GM21786 (cell line): ENCODE measurements at regions not wholly inside any gene's neighbourhood (a gene's known extent, or its start where the extent isn't known, plus 50 kb on each side); places are given as distances from the start of the nearest gene placed in this dataset.

Experiments used
- ATAC-seq: cut with Tn5 transposase; IDR thresholded peaks from one replicate; pipeline ENCODE4 v1.9.1; 2021; ENCODE audit not compliant: unreplicated experiment

DNA sequence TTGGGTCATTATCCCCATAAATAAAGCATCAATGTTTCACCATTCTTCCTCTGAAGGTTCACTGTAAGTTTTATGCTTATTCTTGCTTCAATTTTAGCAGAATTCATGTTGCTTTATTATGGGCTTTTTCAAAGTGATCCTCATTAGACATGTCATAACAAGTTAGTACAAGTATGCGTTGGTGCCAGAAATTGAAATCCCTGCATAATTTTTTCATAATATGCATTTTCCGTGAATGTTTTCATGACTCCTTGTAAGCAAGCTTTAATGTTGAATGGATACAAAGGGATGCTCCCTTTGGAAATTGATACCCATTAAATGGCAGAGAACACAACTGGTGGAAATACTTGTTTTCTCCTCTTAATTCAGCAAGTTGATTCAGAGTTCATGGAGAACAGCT, 179.7 kb downstream of the ST6GAL2 start:
- ATAC-seq, result no peak

DNA sequence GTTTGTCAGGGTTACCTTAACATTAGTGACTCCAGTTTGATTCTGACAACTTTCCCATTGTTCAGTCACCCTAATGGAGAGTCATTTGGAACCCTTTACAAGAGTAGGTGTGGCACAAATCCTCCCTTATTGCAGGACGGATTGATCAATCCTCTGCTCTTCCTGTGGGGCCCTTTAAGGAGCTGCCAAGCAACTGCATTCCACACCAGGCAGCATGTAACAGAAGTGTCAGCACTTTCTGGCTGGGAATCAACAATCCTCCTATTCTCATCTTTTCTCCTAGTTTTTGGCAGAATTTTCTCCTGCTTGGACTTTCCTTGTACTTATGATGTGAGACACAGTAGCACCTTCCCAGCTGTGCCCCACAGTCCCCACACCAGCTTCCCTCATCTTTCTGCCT, 177.8 kb downstream of the ST6GAL2 start:
- ATAC-seq, result no peak

DNA sequence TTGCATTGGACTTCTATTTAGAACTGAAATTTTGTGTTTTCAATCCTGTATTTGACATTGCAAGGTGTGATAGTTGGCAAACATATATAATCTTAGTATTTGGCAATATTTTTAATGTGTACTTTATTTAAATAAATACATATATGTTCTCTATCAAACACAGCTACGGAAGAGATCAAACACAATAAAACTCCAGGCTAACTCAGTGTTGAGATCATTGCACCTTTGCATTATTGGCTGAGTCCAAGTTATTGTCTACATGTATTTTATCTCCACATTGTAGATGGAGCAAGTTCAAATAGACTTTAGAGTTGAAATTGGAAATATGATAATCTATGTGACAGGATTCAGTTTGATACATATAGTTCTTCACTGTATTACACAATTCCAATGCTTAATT, 176.7 kb downstream of the ST6GAL2 start:
- no peak for ATAC-seq

DNA sequence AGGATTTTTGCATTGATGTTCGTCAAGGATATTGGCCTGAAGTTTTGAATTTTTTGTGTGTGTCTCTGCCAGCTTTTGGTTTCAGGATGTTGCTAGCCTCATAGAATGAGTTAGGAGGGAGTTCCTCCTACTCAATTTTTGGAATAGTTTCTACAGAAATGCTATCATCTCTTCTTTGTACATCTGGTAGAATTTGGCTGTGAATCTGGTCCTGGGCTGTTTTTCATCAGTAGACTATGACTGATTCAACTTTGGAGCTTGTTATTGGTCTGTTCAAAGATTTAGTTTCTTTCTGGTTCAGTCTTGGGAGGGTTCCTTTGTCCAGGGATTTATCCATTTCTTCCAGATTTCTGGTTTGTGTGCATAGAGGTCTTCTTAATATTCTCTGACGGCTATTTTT, 166.7 kb downstream of the ST6GAL2 start:
- no peak for ATAC-seq

DNA sequence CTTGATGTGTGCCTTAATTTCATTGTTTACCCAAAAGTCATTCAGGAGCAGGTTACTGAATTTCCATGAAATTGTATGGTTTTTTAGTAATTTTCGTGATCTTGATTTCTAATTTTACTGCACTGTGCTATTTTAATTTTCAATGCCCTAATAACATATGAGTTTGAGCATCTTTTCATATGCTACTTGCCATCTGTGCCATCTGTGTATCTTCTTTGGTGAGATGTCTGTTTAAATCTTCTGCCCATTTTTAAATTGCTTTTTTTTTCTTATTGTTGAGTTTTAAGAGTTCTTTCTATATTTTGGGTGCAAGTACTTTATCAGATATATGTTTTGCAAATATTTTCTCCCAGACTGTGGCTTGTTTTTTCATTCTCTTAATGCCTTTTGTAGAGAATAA, 165.9 kb downstream of the ST6GAL2 start:
- no peak for ATAC-seq

DNA sequence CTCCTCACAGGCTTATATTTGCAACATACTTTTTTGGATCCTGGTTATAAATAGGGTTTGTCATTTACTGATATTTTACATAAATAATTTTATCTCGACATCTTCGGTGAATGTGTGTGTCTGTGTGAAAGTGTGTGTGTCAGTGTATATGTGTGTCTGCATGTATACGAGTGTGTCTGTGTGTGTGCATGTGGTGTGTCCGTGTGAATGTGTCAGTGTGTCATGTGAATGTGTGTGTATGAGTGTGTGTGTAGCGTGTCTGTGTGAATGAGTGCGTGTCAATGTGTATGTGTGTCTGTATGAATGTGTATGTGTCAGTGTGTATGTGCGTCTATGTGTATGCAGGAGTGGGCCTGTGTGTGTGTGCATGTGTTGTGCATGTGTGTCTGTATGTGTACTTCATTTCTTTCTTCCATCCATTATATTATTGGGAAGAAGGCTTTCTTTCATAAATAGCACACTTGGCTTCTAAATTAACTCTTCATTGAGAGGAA, 161.6 kb downstream of the ST6GAL2 start:
- ATAC-seq, result no peak

DNA sequence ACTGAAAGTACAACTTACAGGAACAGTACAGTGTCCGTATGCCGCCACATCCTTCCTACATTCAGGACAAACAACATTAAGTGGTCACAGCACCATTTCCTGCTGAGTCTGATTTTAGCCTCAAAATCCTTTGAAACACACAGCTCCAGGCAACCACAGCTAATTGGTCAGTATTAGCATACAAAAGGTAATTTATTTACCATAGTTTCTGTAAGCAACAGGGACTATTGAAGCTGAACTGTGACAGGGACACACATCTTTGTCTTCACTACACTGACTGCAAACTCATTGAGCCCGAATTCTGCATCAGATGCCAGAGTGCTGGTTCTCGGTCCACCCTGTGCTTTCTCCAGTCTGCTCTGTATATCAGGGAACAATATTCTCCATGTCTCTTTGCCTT, 151.8 kb downstream of the ST6GAL2 start:
- no peak for ATAC-seq

DNA sequence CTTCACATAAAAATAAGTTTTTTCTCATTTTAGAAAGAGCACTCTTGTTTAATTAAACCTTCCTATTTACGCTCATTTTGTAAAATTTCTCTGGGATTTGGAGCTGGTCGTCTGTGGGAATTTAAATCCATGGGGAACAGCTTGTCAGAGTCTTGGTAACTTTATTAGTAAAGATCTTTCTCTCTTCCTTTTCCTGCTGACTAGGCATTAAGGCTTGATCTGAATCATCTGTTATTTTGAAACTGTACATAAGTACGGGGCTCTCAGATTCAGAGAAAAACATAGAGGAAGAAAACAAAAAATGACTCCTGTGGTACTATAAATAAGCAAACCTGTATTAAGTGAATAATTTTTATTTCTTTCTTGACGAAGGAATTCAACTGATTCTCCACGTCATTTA, 150.2 kb downstream of the ST6GAL2 start:
- ATAC-seq, result no peak

DNA sequence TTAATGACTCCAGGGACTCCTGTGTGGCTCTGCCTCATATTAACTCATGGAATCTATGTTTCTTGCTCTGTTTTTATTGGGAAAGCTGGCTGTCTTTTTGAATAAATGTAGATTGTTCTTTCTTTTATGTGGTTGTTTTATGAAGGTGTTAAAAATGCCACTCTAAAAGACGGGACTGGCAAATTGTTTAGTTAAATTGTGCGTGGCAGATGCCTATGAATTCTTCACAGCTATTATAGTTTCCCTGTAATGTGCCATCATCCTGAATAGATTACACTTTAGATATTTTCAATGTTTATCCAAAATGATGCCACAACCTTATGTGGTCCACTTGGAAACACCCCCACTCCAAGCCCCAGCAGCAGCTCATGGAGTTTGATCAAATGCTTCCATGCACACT, 149.7 kb downstream of the ST6GAL2 start:
- no peak for ATAC-seq

DNA sequence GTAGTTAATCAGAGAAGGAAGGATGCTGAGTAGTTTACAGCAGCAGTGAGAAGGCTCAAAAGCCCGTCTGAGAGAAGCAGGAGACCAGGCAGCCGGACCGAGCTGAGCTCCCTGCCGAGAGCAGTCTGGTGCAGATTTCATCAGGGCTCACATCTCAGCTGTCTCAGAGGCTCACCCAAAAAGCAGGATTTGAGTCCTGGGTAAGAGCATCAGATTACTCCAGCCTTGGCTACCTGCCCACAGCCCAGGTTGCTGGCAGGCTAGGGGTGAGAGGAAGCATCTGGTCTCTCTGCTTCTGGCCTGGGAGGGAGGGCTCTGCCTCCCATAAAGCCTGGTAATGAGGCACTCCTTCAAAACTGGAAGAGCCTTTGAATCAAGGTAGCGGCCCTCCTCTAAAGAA, 140.5 kb downstream of the ST6GAL2 start:
- no peak for ATAC-seq

DNA sequence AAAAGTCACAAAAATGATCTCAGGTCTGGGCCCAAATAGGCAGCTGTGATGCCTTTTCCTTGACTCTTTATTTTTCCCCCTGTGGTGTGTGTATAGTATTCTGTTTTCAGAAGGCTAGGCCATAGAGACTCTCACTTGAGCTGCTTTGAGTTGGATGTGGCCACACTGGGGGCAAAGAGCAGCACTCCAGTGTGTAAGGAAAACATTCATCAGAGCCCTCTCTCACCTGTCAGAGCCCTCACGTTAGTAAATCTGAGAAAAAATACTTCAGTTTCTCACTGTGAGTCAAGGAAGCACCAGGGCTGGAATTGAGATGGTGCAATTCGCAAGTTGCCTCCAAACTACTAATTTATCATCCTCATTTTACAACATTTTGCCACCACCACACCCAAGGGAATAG, 136.1 kb downstream of the ST6GAL2 start:
- ATAC-seq, result no peak
